LHCN-M2 (cell line): ENCODE measurements at regions not wholly inside any gene's neighbourhood (a gene's known extent, or its start where the extent isn't known, plus 50 kb on each side); places are given as distances from the start of the nearest gene placed in this dataset.
A peak's percentile ranks its signal among the peaks of the same experiment; 100 is the strongest.

Experiments
- DNase-seq: peaks from one replicate; pipeline ENCODE4 v3.0.0-alpha.2; 2012; ENCODE audit warnings: low read depth

DNA sequence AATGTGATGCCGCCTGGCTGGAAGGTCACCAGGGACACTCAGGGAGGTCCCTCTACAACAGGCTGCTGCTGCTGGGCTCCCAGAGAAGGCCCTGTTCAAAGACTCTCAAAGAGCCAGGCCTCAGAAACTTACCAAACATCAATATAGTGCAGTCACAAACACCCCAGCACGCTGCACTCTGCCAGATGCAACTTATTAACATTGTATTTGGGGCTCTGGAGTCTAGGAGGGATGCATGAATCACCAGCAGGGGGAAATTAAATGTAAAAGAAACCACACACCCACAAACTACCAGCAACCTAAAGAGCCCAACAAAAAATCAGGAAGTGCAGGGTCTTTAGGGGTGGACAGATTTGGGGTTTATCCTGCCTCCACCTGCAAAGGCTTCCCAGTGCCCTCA, 74.6 kb upstream of the SPATA12 start:
- DNase-seq = no peak

DNA sequence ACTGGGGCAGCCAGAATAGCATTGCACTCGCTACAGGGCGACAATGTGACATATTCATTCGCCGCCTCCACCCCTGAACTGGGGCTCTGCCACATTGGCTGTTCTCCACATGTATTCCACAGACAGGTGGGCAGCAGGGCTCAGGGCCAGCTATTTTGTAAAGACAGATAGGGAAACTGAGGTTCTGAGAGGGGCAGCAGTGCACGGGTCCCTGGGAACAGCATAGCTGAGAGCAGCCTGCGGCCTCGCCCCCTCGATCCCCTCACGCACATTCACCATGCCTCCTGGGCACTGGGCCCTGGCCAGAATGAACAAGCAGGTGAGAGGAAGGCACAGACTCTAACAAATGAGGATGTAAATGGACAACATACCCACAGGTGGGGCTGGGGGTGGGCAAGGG, 75.0 kb upstream of the SPATA12 start:
- no peak for DNase-seq

DNA sequence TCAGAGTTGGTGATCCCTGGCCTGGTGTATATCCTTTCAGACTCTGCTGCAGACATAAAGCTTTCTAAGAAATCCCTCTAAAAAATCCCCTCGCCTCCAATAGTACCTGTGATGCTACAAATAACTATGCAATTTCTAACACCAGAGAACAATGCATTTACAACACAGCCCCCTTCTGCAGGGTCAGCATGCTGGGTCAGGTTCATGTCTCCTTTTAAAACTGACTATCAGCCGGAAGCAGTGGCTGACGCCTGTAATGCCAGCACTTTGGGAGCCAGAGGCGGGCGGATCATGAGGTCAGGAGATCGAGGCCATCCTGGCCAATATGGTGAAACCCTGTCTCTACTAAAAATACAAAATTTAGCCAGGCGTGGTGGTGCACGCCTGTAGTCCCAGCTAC, 77.0 kb upstream of the SPATA12 start:
- DNase-seq = no peak

DNA sequence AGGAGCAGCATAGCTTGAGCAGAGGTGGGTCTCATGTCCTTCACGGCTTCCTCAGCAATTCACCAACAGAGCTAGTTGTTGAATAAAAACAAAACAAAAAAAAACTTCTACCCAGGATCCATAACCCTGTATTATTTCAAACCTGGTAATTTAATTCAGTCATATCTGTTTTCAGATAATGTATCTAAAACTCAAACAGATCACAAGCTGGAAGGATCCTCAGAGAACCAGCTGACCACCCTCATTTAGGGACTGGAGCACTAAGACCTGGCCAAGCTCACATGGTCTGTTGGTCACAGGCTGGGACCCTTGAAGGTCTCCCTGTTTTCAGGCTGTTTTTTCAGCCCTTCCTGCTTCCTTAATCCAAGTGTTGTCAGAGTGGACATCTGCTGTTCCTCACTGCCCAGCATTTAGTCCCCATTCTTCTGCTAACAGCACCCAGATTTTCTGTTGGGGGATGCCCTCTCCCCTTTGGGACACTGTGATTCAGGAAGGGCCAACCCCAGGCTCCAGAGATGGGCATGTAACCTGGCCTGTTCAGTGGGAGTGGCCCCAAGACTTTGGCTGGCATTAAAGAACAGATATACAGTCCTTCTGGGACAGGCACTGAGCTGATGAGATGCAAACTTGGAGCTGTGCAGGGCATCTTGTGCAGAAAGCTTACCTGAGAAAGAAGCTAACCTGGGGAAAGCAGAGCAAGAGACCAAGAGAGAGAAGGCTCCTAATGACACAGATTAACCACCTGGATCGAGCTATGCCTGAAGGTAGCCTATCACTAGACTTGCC, 78.8 kb upstream of the SPATA12 start:
- no peak for DNase-seq

DNA sequence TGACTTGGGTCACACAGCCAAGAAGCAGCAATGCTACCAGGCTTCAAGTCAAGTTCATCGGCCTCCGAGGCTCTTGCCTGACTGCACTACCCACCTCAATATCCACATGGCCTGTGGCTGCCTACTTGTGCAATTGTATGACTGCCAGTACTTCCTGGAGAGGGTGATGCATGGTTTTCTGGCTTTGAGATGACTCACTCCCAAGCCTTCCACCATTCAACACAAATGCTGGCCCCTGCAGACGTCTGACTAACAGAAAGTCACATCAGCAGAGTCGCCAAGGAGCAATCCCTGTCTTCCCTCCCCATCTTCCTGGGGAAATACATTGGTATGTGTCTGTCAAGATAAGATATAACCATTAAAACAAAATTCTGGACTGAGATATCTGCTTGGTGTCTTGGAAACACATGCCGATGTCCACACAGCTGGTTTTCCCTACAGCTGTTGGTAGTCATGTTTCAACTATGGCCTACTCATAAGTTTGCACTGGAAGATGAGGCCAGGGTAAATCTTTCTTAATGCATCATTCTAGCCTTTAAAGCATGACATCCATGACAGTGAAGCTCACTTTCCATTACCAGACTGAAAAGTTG, 79.6 kb upstream of the SPATA12 start:
- DNase-seq = peak; percentile 95

DNA sequence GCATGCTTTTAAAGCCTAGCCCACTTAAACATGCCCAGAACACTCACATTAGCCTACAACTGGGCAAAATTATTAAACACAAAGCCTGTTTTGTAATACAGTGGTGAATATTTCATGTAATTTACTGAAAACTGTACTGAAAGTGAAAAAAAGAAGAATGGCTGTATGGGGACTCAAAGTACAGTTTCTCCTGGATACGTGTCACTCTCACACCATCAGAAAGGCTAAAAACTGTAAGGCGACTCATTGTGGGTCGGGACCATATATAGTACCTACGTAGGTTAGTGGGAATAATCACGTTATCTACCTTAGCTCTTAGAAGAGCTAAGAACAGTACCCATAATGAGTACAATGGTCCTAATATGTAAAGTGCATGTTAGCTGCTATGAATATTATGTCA, 80.2 kb upstream of the SPATA12 start:
- no peak for DNase-seq

DNA sequence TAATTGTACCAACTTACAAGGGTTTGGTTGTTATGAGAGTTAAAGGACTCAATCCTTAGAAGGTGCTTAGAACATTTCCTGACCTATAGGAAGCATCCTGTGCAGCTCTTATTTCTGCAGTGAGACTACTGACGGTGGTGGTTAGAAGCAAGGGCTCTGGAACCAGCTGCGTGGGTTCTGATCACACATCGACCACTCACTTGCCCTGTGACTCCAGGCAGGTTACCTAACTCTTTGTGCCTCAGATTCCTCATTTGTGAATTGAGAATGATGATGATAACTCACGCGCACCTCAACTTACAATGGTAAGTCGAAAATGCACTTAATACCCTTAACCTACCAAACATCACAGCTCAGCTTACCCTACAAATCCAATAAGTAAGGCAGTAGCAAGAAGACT, 80.7 kb upstream of the SPATA12 start:
- DNase-seq = no peak

DNA sequence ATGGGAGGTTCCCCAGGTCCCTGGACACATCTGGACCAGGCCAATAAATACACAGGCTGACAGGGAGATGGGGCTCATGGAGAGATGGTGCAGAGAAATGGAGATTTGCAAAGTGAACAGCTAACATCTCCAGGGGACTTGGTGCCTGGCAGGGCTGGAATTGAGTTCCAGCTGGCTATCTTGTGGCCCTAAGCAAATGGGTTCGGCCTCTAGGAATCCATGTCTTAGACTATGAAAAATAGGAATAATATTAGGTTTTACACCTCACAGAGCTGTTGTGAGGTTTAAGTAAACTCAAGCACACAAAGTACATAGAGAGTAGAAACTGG, 82.9 kb upstream of the SPATA12 start:
- DNase-seq = no peak

DNA sequence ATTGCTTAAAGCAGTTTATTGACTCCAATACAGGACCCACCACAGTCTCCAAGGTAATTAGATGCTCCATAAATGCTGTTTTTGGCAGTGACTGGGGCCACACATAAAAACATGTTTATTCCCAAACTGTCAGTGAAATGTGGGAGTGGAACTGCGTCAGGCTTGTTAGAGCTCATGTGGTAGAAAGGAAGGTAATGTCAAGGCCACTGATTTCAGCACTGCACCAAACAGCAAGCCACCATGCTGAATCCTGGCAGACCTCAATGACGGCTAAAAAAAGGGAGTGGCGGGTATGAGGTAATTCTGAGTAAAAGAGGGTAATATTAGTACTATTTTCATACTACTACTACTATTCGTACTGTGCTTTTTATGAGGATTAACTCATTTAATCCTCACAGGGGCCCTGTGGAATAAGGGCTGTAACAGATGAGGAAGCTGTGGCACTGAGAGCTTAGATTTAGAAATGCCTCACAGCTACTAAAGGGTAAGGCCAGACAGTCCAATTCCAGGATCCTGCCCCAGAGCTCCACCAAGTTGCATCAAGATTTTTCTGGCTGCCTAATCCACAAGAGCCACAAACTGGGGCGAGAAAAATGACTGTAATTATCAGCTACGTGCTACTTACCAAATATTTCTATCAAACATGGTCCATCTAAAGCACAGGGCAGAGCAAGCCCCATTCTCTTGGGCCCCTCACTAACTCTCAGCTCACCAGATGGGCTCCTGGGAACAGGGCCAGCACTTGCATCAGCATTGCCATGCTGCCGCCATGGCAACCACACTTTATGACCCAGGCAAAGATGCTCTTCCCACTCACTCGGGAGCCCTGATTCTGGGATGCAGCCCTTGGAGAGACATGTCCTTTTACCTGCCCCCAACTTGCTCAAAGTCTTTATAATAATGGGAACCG, 83.6 kb upstream of the SPATA12 start:
- DNase-seq = peak; percentile 35

DNA sequence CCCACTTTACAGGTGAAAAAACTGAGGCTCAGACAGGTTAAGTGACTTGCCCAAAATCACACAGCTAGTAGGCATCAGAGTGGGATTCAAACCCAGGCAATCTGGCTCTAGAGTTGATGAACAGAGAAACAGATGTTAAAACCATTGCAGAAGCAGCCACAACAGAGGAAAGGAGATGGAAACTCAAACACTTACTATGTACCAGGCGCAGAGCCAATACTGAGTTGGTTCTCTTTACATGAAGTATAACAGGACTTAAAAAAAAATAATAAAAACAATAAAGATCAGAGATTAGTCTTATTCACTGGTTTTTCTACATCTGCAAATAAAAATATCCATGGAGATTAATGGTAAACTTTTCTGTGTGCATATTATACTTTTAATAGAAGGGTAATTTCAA, 84.9 kb upstream of the SPATA12 start:
- DNase-seq = no peak

DNA sequence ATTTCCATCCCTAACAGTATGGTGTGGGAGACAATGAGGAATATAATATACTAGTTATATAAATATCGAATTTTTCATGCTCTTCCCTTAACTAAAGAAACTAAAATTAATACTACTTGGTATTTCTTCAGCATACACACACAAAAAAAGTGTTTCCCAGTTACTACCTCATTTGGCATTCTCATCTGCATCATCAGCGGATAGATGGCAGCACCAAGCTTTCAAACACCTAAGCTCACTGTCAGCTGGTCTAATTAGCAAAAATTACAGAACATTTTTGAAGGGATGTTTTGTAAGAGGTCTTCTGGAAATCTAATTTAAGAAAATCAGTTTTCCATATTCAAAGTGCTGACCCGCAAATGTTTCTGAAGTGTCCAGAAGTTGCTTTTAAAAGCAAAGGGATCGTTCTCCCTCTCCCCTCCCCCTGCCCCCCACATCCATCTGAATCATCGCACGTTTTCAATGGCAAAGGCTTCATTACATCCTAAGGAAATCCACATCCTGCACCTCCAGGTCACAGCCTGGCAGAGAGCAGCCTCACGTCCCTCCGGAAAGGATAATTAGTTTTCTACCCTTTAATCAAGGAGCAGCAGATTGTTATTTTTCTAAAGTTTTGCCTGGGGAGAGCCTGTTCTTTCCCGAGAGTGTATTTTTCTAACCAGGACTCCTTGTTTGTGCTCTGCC, 86.1 kb upstream of the SPATA12 start:
- no peak for DNase-seq

DNA sequence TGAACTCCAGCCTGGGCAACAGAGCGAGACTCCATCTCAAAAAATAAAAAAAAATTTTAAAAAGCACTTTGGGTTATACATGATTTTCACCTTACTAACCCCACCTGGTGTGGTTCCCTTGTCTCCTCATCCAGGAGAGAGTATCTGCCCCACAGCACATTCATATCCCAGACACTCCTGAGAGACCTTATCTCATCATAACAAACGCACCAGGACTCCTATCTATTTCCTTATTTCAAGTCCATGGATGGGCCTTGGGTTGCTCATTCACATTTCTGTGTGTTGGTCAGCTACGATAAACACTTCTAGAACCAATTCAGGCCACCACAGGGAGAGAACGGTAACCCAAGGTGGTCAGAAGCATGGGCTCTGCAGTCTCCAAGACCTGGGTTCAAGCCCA, 88.6 kb upstream of the SPATA12 start:
- DNase-seq = no peak

DNA sequence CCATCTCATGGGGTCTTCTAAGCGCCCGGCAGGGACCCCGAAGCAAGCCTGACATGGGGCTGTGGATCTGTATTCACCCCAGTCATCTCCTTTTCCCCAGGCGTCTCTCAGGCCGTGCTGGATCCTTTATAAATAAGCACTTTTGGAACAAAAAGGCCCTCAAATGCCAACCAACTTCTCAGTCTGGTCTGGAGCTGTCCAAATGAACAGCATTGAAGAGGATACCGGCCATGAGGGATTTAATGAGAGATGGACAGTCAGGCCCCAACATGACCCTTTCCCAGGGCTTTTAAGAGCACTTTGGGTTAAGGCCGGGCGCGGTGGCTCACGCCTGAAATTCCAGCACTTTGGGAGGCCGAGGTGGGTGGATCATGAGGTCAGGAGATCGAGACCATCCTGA, 89.2 kb upstream of the SPATA12 start:
- DNase-seq = no peak

DNA sequence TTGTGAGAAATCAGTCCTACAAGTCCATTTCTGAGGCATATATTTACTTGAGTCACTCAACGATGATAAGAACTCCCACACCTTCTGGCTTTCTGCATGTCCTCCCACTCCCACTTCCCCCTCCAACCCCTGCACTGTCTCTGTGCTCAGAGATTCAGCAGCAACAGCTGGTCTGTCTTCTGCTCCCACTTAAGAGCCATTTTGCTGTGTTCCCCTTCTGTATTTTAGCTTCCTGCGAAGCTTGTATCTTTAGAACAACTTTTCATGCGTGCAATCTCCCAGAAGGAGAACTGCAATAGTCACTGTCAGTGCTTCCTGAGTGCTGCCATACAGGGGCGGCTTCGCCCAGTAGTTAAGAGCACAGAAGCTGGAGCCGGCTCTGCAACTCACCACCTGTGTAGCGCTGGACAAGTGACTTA, 90.0 kb upstream of the SPATA12 start:
- no peak for DNase-seq

DNA sequence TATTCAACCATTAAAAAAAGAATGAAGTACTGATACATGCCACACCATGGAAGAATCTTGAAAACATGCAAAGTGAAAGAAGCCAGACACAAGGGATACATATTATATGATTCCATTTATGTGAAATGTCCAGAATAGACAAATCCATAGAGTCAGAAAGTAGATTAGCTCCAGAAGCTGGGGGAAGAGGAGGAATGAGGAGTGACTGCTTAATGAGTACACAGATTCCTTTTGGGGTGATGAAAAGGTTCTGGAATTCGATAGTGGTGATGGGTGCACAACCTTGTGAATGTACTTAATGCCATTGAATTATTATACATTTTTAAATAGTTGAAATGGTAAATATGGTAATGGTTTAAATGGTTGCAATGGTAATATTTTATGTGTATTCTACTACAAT, 90.6 kb upstream of the SPATA12 start:
- no peak for DNase-seq

DNA sequence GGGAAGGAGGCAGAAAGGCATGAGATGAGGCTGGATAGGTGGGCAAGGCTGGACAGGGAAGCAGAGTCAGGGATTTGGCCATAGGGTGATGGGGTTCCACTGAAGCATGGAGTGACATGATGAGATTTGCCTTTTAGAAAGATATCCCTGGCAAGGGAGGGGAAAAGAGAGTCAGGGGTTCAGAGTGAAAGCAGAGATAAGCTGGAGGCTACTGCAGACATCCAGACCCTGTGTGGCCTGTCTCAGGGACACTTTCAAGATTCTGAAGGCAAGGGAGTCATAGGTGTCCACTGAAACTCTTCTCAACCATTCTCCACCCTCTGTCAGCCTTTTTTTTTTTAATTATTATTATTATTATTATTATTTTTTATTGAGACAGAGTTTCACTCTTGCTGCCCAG, 94.0 kb upstream of the SPATA12 start:
- no peak for DNase-seq

DNA sequence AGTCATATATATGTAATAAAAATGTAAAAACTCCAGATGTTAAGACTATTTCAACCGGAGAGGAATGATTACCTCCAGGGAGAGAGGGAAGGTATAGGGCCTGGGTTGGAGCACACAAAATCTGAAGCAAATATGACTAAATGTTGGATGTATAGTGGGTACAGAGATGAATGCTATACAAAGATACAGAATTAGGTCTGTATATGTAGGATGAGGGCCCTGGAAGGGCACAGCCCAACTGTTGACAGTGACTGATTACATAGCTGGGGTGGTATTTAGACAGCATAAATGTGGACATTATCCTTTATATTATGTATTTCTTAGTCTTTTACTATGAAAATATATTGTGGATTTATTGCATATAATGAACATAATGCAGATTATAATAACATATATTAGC, 94.4 kb upstream of the SPATA12 start:
- no peak for DNase-seq

DNA sequence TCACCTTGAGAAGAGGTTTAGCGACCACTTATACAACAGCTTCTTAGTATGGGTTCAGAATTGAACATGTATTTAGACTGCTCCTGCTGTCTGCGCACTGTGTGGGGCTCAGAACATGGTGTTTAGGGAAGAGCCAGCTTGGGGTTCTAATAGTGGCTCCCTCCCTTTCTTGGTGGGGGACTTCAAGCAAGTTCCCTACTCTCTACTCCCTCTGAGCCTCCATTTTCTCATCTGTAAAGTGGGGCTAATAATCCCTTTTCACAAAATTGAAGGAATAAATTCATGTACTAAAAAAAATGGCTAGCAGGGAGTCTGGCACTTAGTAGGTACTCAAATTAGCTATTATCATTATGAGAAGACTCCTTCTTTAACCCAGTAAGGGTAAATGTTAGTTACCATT, 97.5 kb upstream of the SPATA12 start:
- DNase-seq = no peak

DNA sequence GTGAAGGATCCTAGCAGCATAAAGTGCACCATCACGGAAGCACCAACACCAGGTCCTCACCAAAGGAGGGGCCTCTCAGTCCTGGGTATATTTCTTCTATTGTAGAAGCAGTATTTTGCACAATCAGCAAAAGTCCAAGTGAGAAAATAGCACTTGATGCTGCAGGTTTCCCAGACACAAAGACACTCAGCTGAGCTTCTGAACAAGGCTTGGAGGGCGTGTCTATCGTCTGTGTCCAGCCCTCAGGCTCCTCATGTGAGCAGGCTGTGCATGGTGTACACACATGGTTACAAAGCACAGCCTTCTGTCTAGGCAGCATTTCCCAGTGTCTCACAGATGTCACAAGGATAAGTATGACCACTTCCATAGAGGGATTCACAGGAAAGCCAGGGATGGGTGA, 98.3 kb upstream of the SPATA12 start:
- DNase-seq = no peak

DNA sequence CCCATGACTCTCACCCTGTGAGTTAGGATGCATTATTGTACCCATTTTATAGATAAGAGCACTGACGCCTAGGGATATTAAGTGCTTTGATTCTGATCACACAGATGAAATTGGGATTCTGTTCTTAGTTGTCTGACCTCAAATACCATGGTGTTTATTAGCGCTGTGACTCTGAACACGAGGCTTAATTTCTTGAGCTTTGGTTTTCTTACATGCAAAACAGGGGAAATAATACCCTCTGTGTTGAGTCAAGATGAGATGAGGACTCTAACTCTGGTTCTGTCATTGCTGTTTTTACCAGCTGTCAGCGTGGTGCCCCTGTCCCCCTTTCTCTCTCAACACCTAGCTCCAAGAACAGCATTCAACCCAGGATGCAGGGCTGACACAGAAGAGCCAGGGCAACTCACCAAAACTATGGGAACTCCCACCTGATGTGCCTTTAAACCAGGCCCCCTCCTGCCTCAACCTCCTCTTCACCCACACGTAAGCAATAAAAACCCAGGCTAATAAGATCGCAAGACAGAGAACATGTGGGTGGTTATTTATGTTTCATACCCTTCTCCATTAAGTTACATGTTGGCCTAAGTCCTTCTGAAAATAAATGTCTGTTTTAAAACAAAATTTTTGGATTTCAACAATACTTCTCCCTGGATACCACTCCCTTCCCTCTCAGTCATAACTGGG, 100.1 kb upstream of the SPATA12 start:
- no peak for DNase-seq

DNA sequence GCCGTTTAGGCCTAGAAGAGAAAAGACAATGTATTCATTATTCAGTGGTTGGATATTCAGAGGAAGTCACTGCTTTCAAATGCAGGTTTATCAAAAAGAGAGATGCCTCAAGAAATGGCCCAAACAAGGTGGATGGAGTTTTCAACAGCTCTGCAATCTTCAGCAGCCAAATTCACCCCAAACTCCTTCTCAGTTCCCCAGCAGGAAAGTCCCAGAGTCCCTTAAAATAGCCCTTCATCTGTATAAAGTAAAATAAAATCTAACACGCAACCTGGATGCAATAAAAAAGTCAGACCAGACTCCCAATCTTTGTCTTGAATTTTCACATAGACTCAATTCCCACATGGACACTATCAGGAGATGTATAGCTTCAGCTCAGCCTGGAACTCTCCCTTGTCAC, 101.6 kb upstream of the SPATA12 start:
- no peak for DNase-seq

DNA sequence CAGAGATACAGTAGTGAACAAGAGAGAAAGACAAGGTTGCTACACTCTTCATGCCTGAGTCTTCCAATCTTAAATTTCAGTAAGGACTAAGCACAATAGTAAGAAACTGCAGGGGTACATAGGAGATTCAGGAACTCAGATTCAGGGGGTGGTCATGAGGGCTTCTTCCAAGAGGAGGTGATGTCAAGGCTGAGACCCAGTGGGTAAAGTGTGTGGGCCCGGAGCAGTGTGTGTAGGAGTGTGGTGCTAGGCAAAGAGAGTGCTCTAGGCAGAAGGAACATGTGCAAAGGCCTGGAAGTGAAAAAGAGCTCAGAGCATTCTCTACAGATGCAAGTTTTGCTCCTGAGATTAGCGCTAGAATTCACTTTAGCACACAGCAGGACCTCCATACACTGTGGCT, 102.9 kb upstream of the SPATA12 start:
- DNase-seq = no peak
